ENCODE measurements at regions not wholly inside any gene's neighbourhood (a gene's known extent, or its start where the extent isn't known, plus 50 kb on each side); places are given as distances from the start of the nearest gene placed in this dataset.
"Not testable (repeated sequence)": the region's sequence is repeated elsewhere in the genome, so short reads cannot be mapped to it uniquely, and the experiment has no call there.

- not testable (repeated sequence) for DNase-seq
Measured at GRCh38 chrX:76774912-76775311, 347.4 kb downstream of the MAGEE1 start.

GRCh38 chrX:76796311-76796710, 368.8 kb downstream of the MAGEE1 start:
- DNase-seq = no peak

- DNase-seq = no peak
Measured at GRCh38 chrX:76802708-76803107, 375.2 kb downstream of the MAGEE1 start.

- no peak for DNase-seq
Measured at GRCh38 chrX:76815754-76816153, 388.2 kb downstream of the MAGEE1 start.

- not testable (repeated sequence) for DNase-seq
Measured at GRCh38 chrX:76817279-76817678, 389.8 kb downstream of the MAGEE1 start.

- no peak for DNase-seq
Measured at GRCh38 chrX:76821276-76821675, 393.8 kb downstream of the MAGEE1 start.

GRCh38 chrX:76827672-76828071, 400.2 kb downstream of the MAGEE1 start:
- no peak for DNase-seq

GRCh38 chrX:76840902-76841301, 413.4 kb downstream of the MAGEE1 start:
- DNase-seq = peak; percentile 15

GRCh38 chrX:76850851-76851250, 423.3 kb downstream of the MAGEE1 start:
- DNase-seq = no peak

GRCh38 chrX:76862509-76862908, 435.0 kb downstream of the MAGEE1 start:
- DNase-seq = no peak

- no peak for DNase-seq
Measured at GRCh38 chrX:76893930-76894329, 466.4 kb downstream of the MAGEE1 start.

GRCh38 chrX:76915836-76916235, 488.3 kb downstream of the MAGEE1 start:
- no peak for DNase-seq

GRCh38 chrX:76918033-76918432, 490.5 kb downstream of the MAGEE1 start:
- DNase-seq = no peak

- no peak for DNase-seq
Measured at GRCh38 chrX:76919761-76920160, 492.3 kb downstream of the MAGEE1 start.

- no peak for DNase-seq
Measured at GRCh38 chrX:76920607-76921006, 493.1 kb downstream of the MAGEE1 start.

GRCh38 chrX:76921176-76921575, 493.7 kb downstream of the MAGEE1 start:
- DNase-seq = no peak

GRCh38 chrX:76922100-76922499, 494.6 kb downstream of the MAGEE1 start:
- DNase-seq = no peak

- DNase-seq = not testable (repeated sequence)
Measured at GRCh38 chrX:76924616-76925015, 497.1 kb downstream of the MAGEE1 start.

GRCh38 chrX:76931518-76931917, 504.0 kb downstream of the MAGEE1 start:
- no peak for DNase-seq

GRCh38 chrX:76957485-76957884, 489.7 kb upstream of the FGF16 start:
- no peak for DNase-seq

- DNase-seq = no peak
Measured at GRCh38 chrX:76971393-76972376, 475.5 kb upstream of the FGF16 start.

GRCh38 chrX:76977452-76977851, 469.7 kb upstream of the FGF16 start:
- DNase-seq = no peak

GRCh38 chrX:76987381-76987780, 459.8 kb upstream of the FGF16 start:
- no peak for DNase-seq

- DNase-seq = no peak
Measured at GRCh38 chrX:76996641-76997040, 450.5 kb upstream of the FGF16 start.

- no peak for DNase-seq
Measured at GRCh38 chrX:77003530-77003929, 443.7 kb upstream of the FGF16 start.
